GM12873 (cell line): ENCODE measurements at regions not wholly inside any gene's neighbourhood (a gene's known extent, or its start where the extent isn't known, plus 50 kb on each side); places are given as distances from the start of the nearest gene placed in this dataset.

Experiments
- CTCF ChIP-seq: IDR thresholded peaks from 2 replicates; pipeline ENCODE4 v1.5.1; 2012; ENCODE audit warnings: low read depth, mild to moderate bottlenecking, moderate library complexity, low read length, control low read depth; ENCODE audit not compliant: insufficient read depth; ENCODE audit errors: missing control alignments

GRCh38 chr10:83663918-83664317, 475.4 kb upstream of the GHITM start:
- no peak for TF ChIP-seq CTCF

GRCh38 chr10:83666762-83667161, 472.5 kb upstream of the GHITM start:
- no peak for TF ChIP-seq CTCF

GRCh38 chr10:83667594-83667993, 471.7 kb upstream of the GHITM start:
- no peak for TF ChIP-seq CTCF

- TF ChIP-seq CTCF = no peak
Observed at GRCh38 chr10:83673316-83673715, 466.0 kb upstream of the GHITM start.

- TF ChIP-seq CTCF = peak; percentile 22
Observed at GRCh38 chr10:83677795-83678194, 461.5 kb upstream of the GHITM start.

- no peak for TF ChIP-seq CTCF
Observed at GRCh38 chr10:83678850-83679249, 460.5 kb upstream of the GHITM start.

- TF ChIP-seq CTCF = no peak
Observed at GRCh38 chr10:83680470-83680891, 458.8 kb upstream of the GHITM start.
